H54 (cell line): ENCODE measurements at regions not wholly inside any gene's neighbourhood (a gene's known extent, or its start where the extent isn't known, plus 50 kb on each side); places are given as distances from the start of the nearest gene placed in this dataset.
"Not testable (repeated sequence)": the region's sequence is repeated elsewhere in the genome, so short reads cannot be mapped to it uniquely, and the experiment has no call there.

Experiments
- DNase-seq: peaks from one replicate; pipeline ENCODE4 v3.0.0; 2011; ENCODE audit warnings: low spot score, mixed read lengths; ENCODE audit not compliant: insufficient read length
- FAIRE-seq: peaks from 3 replicates; lab custom pipeline; 2011; peaks lifted over from hg19 to GRCh38; lab: Jason Lieb, UNC
- POLR2A ChIP-seq: IDR thresholded peaks from 2 replicates; pipeline ENCODE4 v1.6.1; 2011; ENCODE audit warnings: low read depth, mild to moderate bottlenecking, low read length

- DNase-seq (no peak), FAIRE-seq (no peak)
- TF ChIP-seq POLR2A: no peak
These were observed 828.9 kb downstream of the EPHA4 start for GRCh38 chr2:220743203-220743602.

- FAIRE-seq (no peak), DNase-seq (no peak)
- TF ChIP-seq POLR2A: no peak
These were observed 827.2 kb downstream of the EPHA4 start for GRCh38 chr2:220744861-220745260.

GRCh38 chr2:220745682-220746081, 826.4 kb downstream of the EPHA4 start:
- DNase-seq: no peak
- no peak for FAIRE-seq
- TF ChIP-seq POLR2A: no peak

- FAIRE-seq (no peak), DNase-seq (no peak)
- no peak for TF ChIP-seq POLR2A
These were observed 824.4 kb downstream of the EPHA4 start for GRCh38 chr2:220747736-220748135.

- TF ChIP-seq POLR2A: no peak
- no peak for FAIRE-seq
- DNase-seq: no peak
These were observed 823.1 kb downstream of the EPHA4 start for GRCh38 chr2:220748875-220749479.

- DNase-seq (no peak), FAIRE-seq (no peak)
- TF ChIP-seq POLR2A: no peak
These were observed 818.6 kb downstream of the EPHA4 start for GRCh38 chr2:220753486-220753885.

GRCh38 chr2:220756653-220757052, 815.5 kb downstream of the EPHA4 start:
- FAIRE-seq: no peak
- no peak for DNase-seq
- no peak for TF ChIP-seq POLR2A

- not testable (repeated sequence) for DNase-seq, FAIRE-seq
These were observed 813.7 kb downstream of the EPHA4 start for GRCh38 chr2:220758376-220758775.

- TF ChIP-seq POLR2A: no peak
- DNase-seq (no peak), FAIRE-seq (no peak)
These were observed 807.9 kb downstream of the EPHA4 start for GRCh38 chr2:220764171-220764570.

- DNase-seq (no peak), FAIRE-seq (no peak)
- TF ChIP-seq POLR2A: no peak
These were observed 804.4 kb downstream of the EPHA4 start for GRCh38 chr2:220767591-220768255.

GRCh38 chr2:220775856-220776488, 796.1 kb downstream of the EPHA4 start:
- FAIRE-seq (no peak), DNase-seq (no peak)
- no peak for TF ChIP-seq POLR2A

GRCh38 chr2:220779076-220779475, 793.0 kb downstream of the EPHA4 start:
- not testable (repeated sequence) for DNase-seq, FAIRE-seq

- TF ChIP-seq POLR2A: no peak
- no peak for DNase-seq
- FAIRE-seq: no peak
These were observed 792.6 kb downstream of the EPHA4 start for GRCh38 chr2:220779511-220779910.

- DNase-seq (no peak), FAIRE-seq (no peak)
- TF ChIP-seq POLR2A: no peak
These were observed 792.2 kb downstream of the EPHA4 start for GRCh38 chr2:220779931-220780330.

- DNase-seq: no peak
- no peak for TF ChIP-seq POLR2A
- no peak for FAIRE-seq
These were observed 790.4 kb downstream of the EPHA4 start for GRCh38 chr2:220781622-220782241.
